Stimulated activated CD8-positive, alpha-beta memory T cell treated with anti-CD3 and anti-CD28 coated beads, Interleukin-4, amount 100 ng/mL, for 48 hours (primary cell): ENCODE measurements at regions not wholly inside any gene's neighbourhood (a gene's known extent, or its start where the extent isn't known, plus 50 kb on each side); places are given as distances from the start of the nearest gene placed in this dataset.

ENCODE experiments used
- DNase-seq: peaks from one replicate; pipeline ENCODE4 v3.0.0-alpha.2; 2020

DNA sequence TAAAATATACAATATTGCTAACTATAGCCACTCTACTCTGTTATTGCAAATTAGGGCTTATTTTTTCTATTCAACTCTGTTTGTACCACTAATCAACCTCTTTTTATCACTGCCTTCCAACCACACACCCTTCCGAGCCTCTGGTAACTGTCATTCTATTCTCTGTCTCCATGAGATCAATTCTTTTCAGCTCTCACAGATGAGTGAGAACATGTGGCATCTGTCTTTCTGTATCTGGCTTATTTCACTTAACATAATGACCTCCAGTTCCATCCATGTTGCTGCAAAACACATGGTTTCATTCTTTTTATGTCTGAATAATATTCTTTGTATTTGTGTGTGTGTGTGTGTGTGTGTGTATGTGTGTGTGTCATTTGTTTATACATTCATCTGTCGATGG is 350.1 kb upstream of the DACH1 start:
- DNase-seq: no peak

DNA sequence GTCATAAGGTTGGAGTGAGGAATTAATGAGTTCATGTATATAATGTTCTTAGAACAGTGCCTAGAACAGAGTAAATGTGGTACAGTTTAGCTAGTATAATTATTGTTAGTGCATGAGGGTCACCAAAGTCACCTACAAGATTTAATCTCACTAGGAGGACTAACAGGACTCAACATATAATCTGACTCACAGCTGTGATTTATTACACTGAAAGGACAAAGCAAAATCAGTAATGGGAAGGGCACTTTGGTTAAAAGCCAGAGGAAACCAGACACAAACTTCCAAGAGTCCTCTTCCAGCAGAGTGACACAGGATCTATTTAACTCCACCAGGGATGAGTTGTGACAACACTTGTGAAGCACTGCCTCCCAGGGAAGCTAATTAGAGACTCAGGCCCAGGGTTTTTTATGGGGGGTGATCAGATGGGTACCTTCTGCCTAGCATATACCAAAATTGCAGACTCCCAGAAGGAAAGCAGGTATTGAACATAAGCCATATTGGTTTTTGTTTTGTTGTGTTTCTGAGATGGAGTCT is 341.2 kb upstream of the DACH1 start:
- no peak for DNase-seq

- no peak for DNase-seq
Observed at GRCh38 chr13:72205773-72206172, 338.8 kb upstream of the DACH1 start.

GRCh38 chr13:72204291-72204690 is 337.3 kb upstream of the DACH1 start:
- no peak for DNase-seq

DNA sequence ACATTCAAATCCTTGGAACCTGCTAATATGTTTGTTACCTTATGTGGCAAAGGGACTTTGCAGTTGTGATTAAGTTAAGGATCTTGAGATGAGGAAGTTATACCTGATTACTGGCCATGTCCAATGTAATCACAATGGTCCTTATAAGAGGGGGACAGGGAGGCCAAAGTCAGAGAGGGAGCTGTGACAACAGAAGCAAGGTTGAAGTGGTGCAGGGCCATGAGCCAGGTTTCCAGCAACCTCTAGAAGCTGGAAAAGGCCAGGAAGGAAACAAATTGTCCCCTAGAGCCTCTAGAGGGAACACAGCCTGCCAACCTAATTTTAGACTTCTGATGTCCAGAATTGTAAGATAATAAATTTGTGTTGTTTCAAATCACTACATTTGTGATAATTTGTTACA is 334.7 kb upstream of the DACH1 start:
- no peak for DNase-seq

DNA sequence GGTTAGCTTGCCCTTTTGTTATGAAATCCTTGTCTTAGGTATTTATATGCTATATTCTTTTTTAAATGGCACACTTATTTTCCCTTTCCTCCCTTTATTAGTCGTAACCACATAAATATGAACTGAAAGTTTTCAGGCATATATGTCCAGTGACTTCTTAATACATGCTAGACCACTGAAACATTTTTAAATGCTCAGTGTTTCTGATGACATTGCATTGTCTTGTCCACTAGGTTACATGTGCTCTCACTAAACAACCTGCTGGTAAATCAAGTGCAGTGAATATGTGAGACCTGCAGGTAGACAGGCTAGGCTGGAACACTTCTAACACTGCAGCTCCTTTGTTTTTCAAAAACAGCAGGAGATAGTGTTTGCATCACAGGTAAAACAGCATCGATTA is 332.6 kb upstream of the DACH1 start:
- DNase-seq: no peak

DNA sequence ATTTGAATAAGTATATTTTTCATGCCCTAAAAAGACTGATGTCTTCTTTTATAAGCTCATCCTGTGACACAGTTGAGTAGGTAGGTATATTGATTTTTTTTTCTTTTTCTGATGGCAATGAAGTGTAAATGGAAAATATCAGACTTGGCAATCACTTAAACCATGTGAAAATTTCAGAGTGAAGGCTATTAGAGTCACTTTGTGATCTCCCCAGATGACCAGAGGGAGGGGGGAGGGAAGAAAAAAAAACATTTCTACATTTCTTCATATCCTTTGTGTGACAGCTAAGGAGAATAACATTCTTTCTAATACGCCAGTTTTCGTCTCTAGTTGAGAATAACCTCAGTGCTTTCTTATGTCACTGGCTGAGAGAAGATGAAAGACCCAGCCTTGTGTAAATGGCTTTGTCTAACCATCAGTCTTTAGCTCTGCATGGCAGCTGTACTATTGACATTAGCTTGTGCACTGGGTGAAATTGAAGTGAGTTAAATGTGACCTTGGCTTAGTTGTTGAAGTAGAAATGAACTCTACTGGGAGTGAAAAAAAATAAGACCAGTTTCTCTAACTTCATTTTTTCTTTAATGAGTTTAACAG is 332.1 kb upstream of the DACH1 start:
- no peak for DNase-seq

- DNase-seq: no peak
Observed at GRCh38 chr13:72198042-72198441, 331.0 kb upstream of the DACH1 start.

- no peak for DNase-seq
Observed at GRCh38 chr13:72195044-72195704, 328.2 kb upstream of the DACH1 start.

DNA sequence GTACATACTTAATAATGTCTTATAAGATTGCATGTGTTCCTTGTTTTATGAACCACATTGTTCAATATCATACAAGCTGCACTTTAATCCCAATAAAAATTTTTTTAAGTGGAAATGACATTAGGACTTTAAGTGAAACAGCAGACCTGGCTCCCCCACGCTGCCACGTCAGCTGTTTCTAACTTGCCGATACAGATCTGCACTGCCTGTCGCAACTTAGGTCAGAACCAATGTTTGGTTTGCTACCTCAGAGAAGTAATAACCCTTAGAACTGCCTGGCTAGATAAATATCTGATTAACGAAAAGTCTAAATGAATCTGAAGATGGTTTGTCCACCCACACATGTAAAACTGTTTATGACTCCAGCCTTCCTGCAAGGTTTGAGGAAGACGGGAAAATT is 327.5 kb upstream of the DACH1 start:
- DNase-seq: no peak

- DNase-seq: no peak
Observed at GRCh38 chr13:72186730-72187422, 319.9 kb upstream of the DACH1 start.

- no peak for DNase-seq
Observed at GRCh38 chr13:72185776-72186175, 318.8 kb upstream of the DACH1 start.

DNA sequence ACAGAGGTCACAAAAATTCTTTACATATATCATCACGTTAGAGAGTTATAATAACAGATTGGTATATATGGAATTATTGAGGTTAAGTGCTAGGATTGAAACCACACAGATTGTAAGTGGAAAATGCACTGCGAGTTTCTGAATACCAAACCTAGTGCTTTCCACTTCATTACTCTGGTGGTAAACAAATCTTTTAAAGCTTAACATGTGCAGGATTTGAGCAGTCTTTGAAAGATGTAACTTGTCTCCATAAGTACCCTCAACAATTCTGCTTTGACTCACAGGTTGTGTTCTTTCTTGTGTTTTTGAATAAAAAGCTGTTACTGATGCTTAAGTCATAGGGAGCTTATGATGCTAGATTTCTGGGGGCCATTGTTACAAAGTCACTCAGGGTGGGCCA is 314.7 kb upstream of the DACH1 start:
- DNase-seq: no peak

DNA sequence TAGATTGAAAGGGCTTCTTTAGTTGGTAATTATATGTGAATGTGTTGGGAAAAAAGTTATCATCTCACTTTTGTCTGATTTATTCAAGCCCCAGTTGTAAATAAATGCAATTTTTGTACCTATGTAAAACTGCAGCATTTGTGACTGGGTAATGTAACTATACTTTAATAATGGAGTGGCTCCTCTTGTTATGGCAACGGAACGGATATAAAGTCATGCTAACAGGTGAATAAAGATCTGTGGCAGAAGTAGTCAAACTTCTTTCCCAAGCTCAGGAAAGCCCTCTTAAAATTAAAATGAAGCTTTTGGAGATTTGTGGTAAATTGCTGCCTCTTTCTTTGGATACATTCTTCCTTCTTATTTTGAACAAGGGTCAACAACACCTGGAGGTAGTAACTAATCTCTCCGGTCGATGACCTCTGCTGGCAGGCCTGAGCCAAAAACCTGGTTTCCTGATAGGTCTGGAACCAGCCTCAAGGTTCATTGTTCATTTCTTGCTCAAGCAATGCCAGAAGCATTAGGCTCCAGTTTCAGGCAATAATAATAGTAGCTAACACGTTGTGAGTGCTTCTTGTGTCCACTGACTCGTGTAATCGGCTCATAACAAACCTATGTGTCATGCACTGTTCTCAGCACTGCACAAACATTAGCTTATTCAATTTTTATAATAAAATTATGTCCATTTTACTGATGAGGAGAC is 313.4 kb upstream of the DACH1 start:
- DNase-seq: no peak

DNA sequence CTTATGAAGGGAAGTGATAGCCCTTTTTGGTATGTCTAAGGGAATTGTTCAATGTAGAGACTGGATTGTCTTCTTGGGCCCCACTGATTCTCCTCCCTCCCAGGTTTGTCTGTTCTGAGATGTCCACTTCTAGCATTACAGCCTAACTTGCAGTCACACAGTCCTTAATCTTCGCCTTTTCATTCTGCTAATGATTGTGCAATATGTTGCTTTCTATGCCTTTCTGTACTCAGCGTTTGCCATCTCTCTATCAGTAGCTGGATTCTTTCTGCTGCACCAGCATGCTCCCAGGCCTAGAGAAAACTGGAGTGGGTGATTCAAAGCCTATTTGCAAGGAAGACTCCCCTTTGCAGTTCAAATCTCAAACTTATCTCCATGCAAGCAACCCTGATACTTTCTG is 307.5 kb upstream of the DACH1 start:
- no peak for DNase-seq

- no peak for DNase-seq
Observed at GRCh38 chr13:72170571-72170970, 303.6 kb upstream of the DACH1 start.

GRCh38 chr13:72168126-72168855 is 301.3 kb upstream of the DACH1 start:
- no peak for DNase-seq

GRCh38 chr13:72166102-72166650 is 299.2 kb upstream of the DACH1 start:
- no peak for DNase-seq

GRCh38 chr13:72165276-72165675 is 298.3 kb upstream of the DACH1 start:
- DNase-seq: no peak

DNA sequence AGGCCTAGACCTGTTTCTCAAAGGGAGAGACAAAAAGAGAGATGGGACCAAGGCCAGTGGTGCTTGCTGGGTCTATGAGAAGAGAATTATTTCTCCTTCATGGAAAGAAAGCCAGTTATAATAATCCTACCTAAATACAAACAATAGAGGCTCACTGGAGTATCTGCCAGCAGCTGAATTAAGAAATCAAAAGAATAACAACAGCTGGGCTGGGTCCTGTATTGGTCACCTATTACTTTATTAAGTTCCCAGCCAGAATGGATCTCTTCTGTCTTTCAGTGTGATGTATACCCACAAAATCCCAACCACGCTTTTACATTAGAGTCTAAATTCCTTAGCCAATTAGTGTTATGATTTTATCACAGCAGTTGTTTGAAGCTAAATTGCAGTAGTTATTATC is 297.8 kb upstream of the DACH1 start:
- no peak for DNase-seq

DNA sequence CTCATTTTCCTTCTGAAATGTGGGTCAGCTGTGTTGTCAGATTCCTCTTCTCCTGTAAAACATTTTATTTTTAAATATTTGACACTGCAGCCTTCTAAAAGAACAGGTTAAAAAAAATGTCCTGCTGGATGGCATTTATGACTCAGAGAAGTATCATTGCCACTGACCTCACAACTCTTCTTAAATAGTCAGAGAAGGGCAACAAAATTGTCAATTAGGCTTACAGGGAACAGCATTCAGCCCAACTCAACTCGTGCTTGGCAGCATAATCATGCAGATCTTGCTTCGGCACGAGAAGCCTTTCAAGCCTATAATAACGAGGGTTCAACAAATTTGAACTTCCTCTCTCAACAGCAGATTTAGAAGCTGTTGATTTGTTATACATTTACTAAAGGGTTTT is 296.7 kb upstream of the DACH1 start:
- no peak for DNase-seq

DNA sequence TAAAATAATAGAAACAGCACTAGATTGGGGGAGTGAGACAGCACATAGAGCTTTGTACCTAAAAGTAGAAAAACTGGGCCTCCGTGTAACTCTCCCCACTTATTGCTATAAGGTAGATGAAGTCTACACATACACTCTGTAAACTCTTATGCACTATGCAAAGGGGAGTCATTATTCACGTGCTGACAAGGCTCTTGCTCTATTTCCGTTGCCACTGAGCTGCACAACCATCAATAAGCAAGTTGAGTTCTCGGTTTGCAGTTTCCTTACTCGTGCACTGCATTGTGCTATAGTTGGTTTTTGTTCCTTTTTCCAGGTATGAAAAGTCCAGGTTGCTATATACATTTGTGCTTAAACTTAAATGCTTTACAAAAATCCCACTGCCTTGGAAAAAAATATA is 294.0 kb upstream of the DACH1 start:
- no peak for DNase-seq

GRCh38 chr13:72156760-72157159 is 289.8 kb upstream of the DACH1 start:
- DNase-seq: no peak
